Smooth muscle cell (in vitro differentiated cells): ENCODE measurements at regions not wholly inside any gene's neighbourhood (a gene's known extent, or its start where the extent isn't known, plus 50 kb on each side); places are given as distances from the start of the nearest gene placed in this dataset.

Experiments
- DNase-seq: peaks from one replicate; lab custom pipeline; 2025; ENCODE audit not compliant: unreplicated experiment; lab: John Stamatoyannopoulos, UW
- H2AFZ ChIP-seq: fragments of 200-600 bp; sonication (generic); 2 replicates; pipeline ENCODE4 v1.6.0; 2016; ENCODE audit warnings: antibody characterized with exemption, low read depth, mild to moderate bottlenecking
- H3F3A ChIP-seq: fragments of 200-600 bp; sonication (generic); 2 replicates; pipeline ENCODE4 v1.6.0; 2017; ENCODE audit warnings: antibody characterized with exemption, low read depth
- H3K27ac ChIP-seq: fragments of 200-600 bp; sonication (generic); 2 replicates; pipeline ENCODE4 v1.5.1; 2016; ENCODE audit warnings: low read depth, mild to moderate bottlenecking
- H3K27me3 ChIP-seq: fragments of 200-600 bp; sonication (generic); 2 replicates; pipeline ENCODE4 v1.6.1; 2016; ENCODE audit warnings: low read depth, mild to moderate bottlenecking
- H3K36me3 ChIP-seq: fragments of 200-600 bp; sonication (generic); 2 replicates; pipeline ENCODE4 v1.5.1; 2016; ENCODE audit warnings: low read depth
- H3K4me1 ChIP-seq: fragments of 200-600 bp; sonication (generic); 2 replicates; pipeline ENCODE4 v1.5.1; 2016; ENCODE audit warnings: low read depth
- H3K4me2 ChIP-seq: fragments of 200-600 bp; sonication (generic); 2 replicates; pipeline ENCODE4 v1.6.0; 2016; ENCODE audit warnings: mild to moderate bottlenecking
- H3K4me3 ChIP-seq: fragments of 200-600 bp; sonication (generic); 2 replicates; pipeline ENCODE4 v1.5.1; 2016; ENCODE audit warnings: mild to moderate bottlenecking
- H3K79me2 ChIP-seq: fragments of 200-600 bp; sonication (generic); 2 replicates; pipeline ENCODE4 v1.6.0; 2016; ENCODE audit warnings: low read depth, mild to moderate bottlenecking
- H3K9ac ChIP-seq: fragments of 200-600 bp; sonication (generic); 2 replicates; pipeline ENCODE4 v1.6.0; 2016; ENCODE audit warnings: low read depth
- H3K9me3 ChIP-seq: fragments of 200-600 bp; sonication (generic); replicated peaks from 2 replicates; pipeline ENCODE4 v1.5.1; 2016; ENCODE audit warnings: low read depth
- H4K20me1 ChIP-seq: fragments of 200-600 bp; sonication (generic); 2 replicates; pipeline ENCODE4 v1.6.0; 2016; ENCODE audit warnings: low read depth
- CTCF ChIP-seq: fragments of 200-600 bp; sonication (generic); IDR thresholded peaks from 2 replicates; pipeline ENCODE4 v1.5.1; 2017; ENCODE audit warnings: borderline replicate concordance, mild to moderate bottlenecking, antibody characterized with exemption; ENCODE audit not compliant: insufficient read depth, poor library complexity, severe bottlenecking
- WGBS: methylation state at CpG from one replicate; pipeline ENCODE4 v1.1.7; 2016; ENCODE audit warnings: low lambda C conversion rate; 5-methylcytosine and 5-hydroxymethylcytosine counted together

GRCh38 chr6:165774903-165775601, 112.0 kb upstream of the PDE10A start:
- H3K27me3 ChIP-seq, result peaks cover 39% of the 10 kb centered on the region
- no peak overlapping the region for H3K27ac ChIP-seq
- no peak overlapping the region for H3K4me3 ChIP-seq
- TF ChIP-seq CTCF, result no peak
- H2AFZ ChIP-seq, result no peak overlapping the region
- no peak for DNase-seq
- no peak overlapping the region for H3K9ac ChIP-seq
- H4K20me1 ChIP-seq, result no peaks in the 10 kb centered on the region
- H3K79me2 ChIP-seq, result no peaks in the 10 kb centered on the region
- H3K4me2 ChIP-seq, result no peak overlapping the region
- H3K36me3 ChIP-seq, result no peaks in the 10 kb centered on the region
- no peaks in the 10 kb centered on the region for H3K4me1 ChIP-seq
- no peaks in the 10 kb centered on the region for H3F3A ChIP-seq
- 72% methylated on average over 13 of the region's 13 CpGs for WGBS
- H3K9me3 ChIP-seq, result no peaks in the 10 kb centered on the region

GRCh38 chr6:165770397-165771082, 107.5 kb upstream of the PDE10A start:
- no peak for TF ChIP-seq CTCF
- no peaks in the 10 kb centered on the region for H3K36me3 ChIP-seq
- DNase-seq, result no peak

GRCh38 chr6:165769884-165770283, 106.8 kb upstream of the PDE10A start:
- Histone ChIP-seq H4K20me1 (no peaks in the 10 kb centered on the region), H3K27ac (no peak overlapping the region), H2AFZ (no peak overlapping the region), H3K4me2 (no peak overlapping the region), H3K9ac (no peak overlapping the region), H3K36me3 (no peaks in the 10 kb centered on the region), H3K27me3 (peaks cover 6% of the 10 kb centered on the region), H3K4me3 (no peak overlapping the region), H3F3A (no peaks in the 10 kb centered on the region), H3K9me3 (no peaks in the 10 kb centered on the region), H3K79me2 (no peaks in the 10 kb centered on the region), H3K4me1 (no peaks in the 10 kb centered on the region)
- WGBS, result 85% methylated on average over 3 of the region's 3 CpGs
- no peak for DNase-seq
- no peak for TF ChIP-seq CTCF

More at GRCh38 chr6:165770397-165771082, 107.5 kb upstream of the PDE10A start:
- Histone ChIP-seq H3K9ac (no peak overlapping the region), H3K79me2 (no peaks in the 10 kb centered on the region), H3F3A (no peaks in the 10 kb centered on the region), H3K4me3 (no peak overlapping the region), H2AFZ (no peak overlapping the region), H4K20me1 (no peaks in the 10 kb centered on the region), H3K27me3 (peaks cover 9% of the 10 kb centered on the region), H3K4me1 (no peaks in the 10 kb centered on the region), H3K27ac (no peak overlapping the region), H3K4me2 (no peak overlapping the region), H3K9me3 (no peaks in the 10 kb centered on the region)
- 84% methylated on average over 14 of the region's 14 CpGs for WGBS
